T-helper 9 cell (primary cell): ENCODE measurements at regions not wholly inside any gene's neighbourhood (a gene's known extent, or its start where the extent isn't known, plus 50 kb on each side); places are given as distances from the start of the nearest gene placed in this dataset.

Source experiments
- DNase-seq: peaks from one replicate; pipeline ENCODE4 v3.0.0-alpha.2; 2020

- DNase-seq, result no peak
Measured at GRCh38 chr14:95409477-95410272, 90.0 kb upstream of the CLMN start.

GRCh38 chr14:95408731-95409476, 89.2 kb upstream of the CLMN start:
- DNase-seq, result no peak

GRCh38 chr14:95407354-95407753, 87.6 kb upstream of the CLMN start:
- no peak for DNase-seq

- DNase-seq, result no peak
Measured at GRCh38 chr14:95406756-95407277, 87.1 kb upstream of the CLMN start.

GRCh38 chr14:95404583-95404982, 84.9 kb upstream of the CLMN start:
- DNase-seq, result no peak

- no peak for DNase-seq
Measured at GRCh38 chr14:95402578-95402977, 82.9 kb upstream of the CLMN start.

GRCh38 chr14:95402176-95402575, 82.5 kb upstream of the CLMN start:
- no peak for DNase-seq

- DNase-seq, result no peak
Measured at GRCh38 chr14:95398630-95399547, 79.2 kb upstream of the CLMN start.

- no peak for DNase-seq
Measured at GRCh38 chr14:95397325-95397724, 77.6 kb upstream of the CLMN start.

- no peak for DNase-seq
Measured at GRCh38 chr14:95396221-95396620, 76.5 kb upstream of the CLMN start.

GRCh38 chr14:95395098-95395737, 75.5 kb upstream of the CLMN start:
- DNase-seq, result no peak

GRCh38 chr14:95394297-95395097, 74.8 kb upstream of the CLMN start:
- no peak for DNase-seq

GRCh38 chr14:95392841-95393240, 73.1 kb upstream of the CLMN start:
- no peak for DNase-seq

GRCh38 chr14:95391331-95391730, 71.6 kb upstream of the CLMN start:
- no peak for DNase-seq

- no peak for DNase-seq
Measured at GRCh38 chr14:95389471-95390011, 69.8 kb upstream of the CLMN start.

GRCh38 chr14:95388699-95389098, 69.0 kb upstream of the CLMN start:
- DNase-seq, result no peak

GRCh38 chr14:95387826-95388445, 68.2 kb upstream of the CLMN start:
- no peak for DNase-seq

- no peak for DNase-seq
Measured at GRCh38 chr14:95386536-95387095, 66.9 kb upstream of the CLMN start.

- DNase-seq, result no peak
Measured at GRCh38 chr14:95385701-95386100, 66.0 kb upstream of the CLMN start.

- DNase-seq, result no peak
Measured at GRCh38 chr14:95382747-95383146, 63.0 kb upstream of the CLMN start.
